Upper lobe of left lung (tissue), 4 donors: ENCODE measurements at regions not wholly inside any gene's neighbourhood (a gene's known extent, or its start where the extent isn't known, plus 50 kb on each side); places are given as distances from the start of the nearest gene placed in this dataset.

Source experiments
- EP300 ChIP-seq, 4 donors: sonication (generic); formaldehyde crosslinking; IDR thresholded peaks; one replicate each; pipeline ENCODE4 v1.5.1; 2017; ENCODE audit warnings: antibody characterized with exemption in 4 of 4, control low read depth in 2 of 4
- POLR2A ChIP-seq, 4 donors: fragments of 450-650 bp; IDR thresholded peaks; one replicate each; pipeline ENCODE4 v1.5.1; 2016 to 2017; ENCODE audit warnings: antibody characterized with exemption in 4 of 4, mild to moderate bottlenecking in 2 of 4
- POLR2AphosphoS5 ChIP-seq, 2 donors: sonication (generic); formaldehyde crosslinking; IDR thresholded peaks; one replicate each; pipeline ENCODE4 v1.5.1; 2017; ENCODE audit warnings: antibody characterized with exemption in 2 of 2
- TF ChIP-seq, protein P1 (sequence below), 6 experiments: fragments of 450-650 bp in 4 of 6; fragments of 200-600 bp in 2 of 6; sonication (generic) in 2 of 6; IDR thresholded peaks; one replicate each; pipeline ENCODE4 v1.5.1; 2016 to 2019; ENCODE audit warnings: antibody characterized with exemption in 6 of 6

DNA sequence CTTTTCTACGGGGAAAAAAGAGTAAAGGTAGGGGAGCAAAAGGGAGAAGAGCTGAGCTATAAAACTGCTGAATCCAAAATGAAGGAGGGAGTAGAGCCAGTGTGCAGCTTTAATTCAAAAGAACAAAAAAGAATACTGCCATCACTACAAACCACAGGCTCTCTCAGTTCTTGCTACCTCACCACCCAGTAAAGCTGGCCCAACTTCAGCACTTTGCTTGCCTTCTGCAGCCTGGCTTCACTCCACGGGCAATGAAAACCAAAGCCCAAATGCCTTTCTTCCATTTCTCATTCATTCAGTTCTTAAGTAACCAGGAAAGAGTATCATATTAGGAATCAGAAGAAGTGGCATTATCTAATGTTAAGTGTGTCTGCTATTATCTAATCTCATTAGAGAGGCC, 376.8 kb downstream of the BCOR start:
- TF ChIP-seq, protein P1, sequence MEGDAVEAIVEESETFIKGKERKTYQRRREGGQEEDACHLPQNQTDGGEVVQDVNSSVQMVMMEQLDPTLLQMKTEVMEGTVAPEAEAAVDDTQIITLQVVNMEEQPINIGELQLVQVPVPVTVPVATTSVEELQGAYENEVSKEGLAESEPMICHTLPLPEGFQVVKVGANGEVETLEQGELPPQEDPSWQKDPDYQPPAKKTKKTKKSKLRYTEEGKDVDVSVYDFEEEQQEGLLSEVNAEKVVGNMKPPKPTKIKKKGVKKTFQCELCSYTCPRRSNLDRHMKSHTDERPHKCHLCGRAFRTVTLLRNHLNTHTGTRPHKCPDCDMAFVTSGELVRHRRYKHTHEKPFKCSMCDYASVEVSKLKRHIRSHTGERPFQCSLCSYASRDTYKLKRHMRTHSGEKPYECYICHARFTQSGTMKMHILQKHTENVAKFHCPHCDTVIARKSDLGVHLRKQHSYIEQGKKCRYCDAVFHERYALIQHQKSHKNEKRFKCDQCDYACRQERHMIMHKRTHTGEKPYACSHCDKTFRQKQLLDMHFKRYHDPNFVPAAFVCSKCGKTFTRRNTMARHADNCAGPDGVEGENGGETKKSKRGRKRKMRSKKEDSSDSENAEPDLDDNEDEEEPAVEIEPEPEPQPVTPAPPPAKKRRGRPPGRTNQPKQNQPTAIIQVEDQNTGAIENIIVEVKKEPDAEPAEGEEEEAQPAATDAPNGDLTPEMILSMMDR (IDR thresholded peaks at IDR 0.05), result no peak
- TF ChIP-seq EP300 (IDR thresholded peaks at IDR 0.05) (no peak), POLR2A (IDR thresholded peaks at IDR 0.05) (no peak), POLR2AphosphoS5 (IDR thresholded peaks at IDR 0.05) (no peak)
